Endothelial cell of umbilical vein (primary cell): ENCODE measurements at regions not wholly inside any gene's neighbourhood (a gene's known extent, or its start where the extent isn't known, plus 50 kb on each side); places are given as distances from the start of the nearest gene placed in this dataset.

Source experiments
- BruUV-seq: library from RNA; stranded (reverse); fragments of 400-500 nt; replicated peaks from 2 replicates; lab custom pipeline; 2021; lab: Mats Ljungman, UMichigan
- CTCF ChIA-PET: fragments of 300-600, 350-600 bp; sonication (Branson Sonifier 250); formaldehyde crosslinking; loops from one replicate; lab custom pipeline; 2021; ENCODE audit warnings: antibody characterized with exemption, inconsistent platforms; lab: Charles Lee
- POLR2A ChIA-PET: fragments of 300-600, 350-600 bp; sonication (Branson Sonifier 250); formaldehyde crosslinking; loops from one replicate; lab custom pipeline; 2021; ENCODE audit warnings: antibody characterized with exemption, inconsistent platforms; lab: Charles Lee
- DNase-seq: peaks from one replicate; pipeline ENCODE4 v3.0.0-alpha.2; 2011; ENCODE audit warnings: low read depth, low spot score
- FAIRE-seq: peaks from 2 replicates; lab custom pipeline; 2011; peaks lifted over from hg19 to GRCh38; lab: Jason Lieb, UNC
- H2AFZ ChIP-seq: 2 replicates; pipeline ENCODE4 v1.6.0; 2012; ENCODE audit warnings: low read depth, low read length, control low read depth, inconsistent platforms
- H3K27ac ChIP-seq: 2 replicates; pipeline ENCODE4 v1.5.1; 2011; ENCODE audit warnings: low read depth, mild to moderate bottlenecking, control low read depth, low read length, moderate library complexity; ENCODE audit not compliant: insufficient read depth
- H3K27me3 ChIP-seq, 2 experiments: 2 replicates each; pipeline versions ENCODE4 v1.6.0 to v1.6.1; 2011; ENCODE audit warnings: low read length in 2 of 2, mixed read lengths in 1 of 2; ENCODE audit not compliant: control insufficient read depth in 2 of 2, insufficient read depth in 2 of 2
- H3K36me3 ChIP-seq, 2 experiments: 2 replicates in 1 of 2; 3 replicates in 1 of 2; pipeline ENCODE4 v1.5.1; 2011; ENCODE audit warnings: low read length in 2 of 2, mild to moderate bottlenecking in 1 of 2, moderate library complexity in 1 of 2; ENCODE audit not compliant: control insufficient read depth in 2 of 2, insufficient read depth in 2 of 2; ENCODE audit errors: extremely low read depth in 1 of 2
- H3K4me1 ChIP-seq: 3 replicates; pipeline ENCODE4 v1.5.1; 2011; ENCODE audit warnings: mild to moderate bottlenecking, low read length; ENCODE audit not compliant: control insufficient read depth, insufficient read depth; ENCODE audit errors: extremely low read depth
- H3K4me2 ChIP-seq: 2 replicates; pipeline ENCODE4 v1.6.1; 2011; ENCODE audit warnings: low read length, control low read depth, mixed read lengths; ENCODE audit not compliant: insufficient read depth
- H3K4me3 ChIP-seq, 3 experiments: fragments of 200-600 bp in 1 of 3; sonication (generic), shearing (Covaris generic) in 1 of 3; replicated peaks in 1 of 3; 2 replicates each; pipeline ENCODE4 v1.5.1; 2011 to 2016; ENCODE audit warnings: control low read depth in 3 of 3, low read length in 3 of 3, mild to moderate bottlenecking in 2 of 3, inconsistent platforms in 1 of 3, low read depth in 1 of 3, moderate library complexity in 1 of 3; ENCODE audit not compliant: insufficient read depth in 1 of 3
- H3K79me2 ChIP-seq: 2 replicates; pipeline ENCODE4 v1.6.0; 2012; ENCODE audit warnings: low read length, inconsistent platforms; ENCODE audit not compliant: control insufficient read depth, insufficient read depth
- H3K9ac ChIP-seq: replicated peaks from 2 replicates; pipeline ENCODE3; 2011; ENCODE audit warnings: low read length, control low read depth; ENCODE audit not compliant: insufficient read depth; ENCODE audit errors: extremely low read depth
- H3K9me1 ChIP-seq: replicated peaks from 3 replicates; pipeline ENCODE4 v1.6.0; 2011; ENCODE audit warnings: mild to moderate bottlenecking, low read length; ENCODE audit not compliant: control insufficient read depth, insufficient read depth; ENCODE audit errors: extremely low read depth
- H3K9me3 ChIP-seq: replicated peaks from 2 replicates; pipeline ENCODE4 v1.5.1; 2012; ENCODE audit warnings: low read length, inconsistent platforms; ENCODE audit not compliant: control insufficient read depth, insufficient read depth
- H4K20me1 ChIP-seq: replicated peaks from 2 replicates; pipeline ENCODE3; 2011; ENCODE audit warnings: mild to moderate bottlenecking, low read length; ENCODE audit not compliant: control insufficient read depth, insufficient read depth; ENCODE audit errors: extremely low read depth
- CTCF ChIP-seq, 2 donors: IDR thresholded peaks; 1 replicate in 1 of 2; 2 replicates in 1 of 2; pipeline ENCODE4 v1.5.1; 2011; ENCODE audit warnings: low read length in 2 of 2, mild to moderate bottlenecking in 2 of 2, moderate library complexity in 2 of 2, control low read depth in 1 of 2, inconsistent platforms in 1 of 2, low read depth in 1 of 2; ENCODE audit not compliant: insufficient read depth in 1 of 2; ENCODE audit errors: extremely low read depth in 1 of 2
- EZH2 ChIP-seq: IDR thresholded peaks from 2 replicates; pipeline ENCODE4 v1.6.1; 2012; ENCODE audit warnings: borderline replicate concordance, low read depth, mild to moderate bottlenecking, moderate library complexity, low read length, inconsistent platforms; ENCODE audit not compliant: severe bottlenecking
- FOS ChIP-seq: IDR thresholded peaks from 2 replicates; pipeline ENCODE4 v1.6.1; 2011; ENCODE audit warnings: mild to moderate bottlenecking, low read length, moderate library complexity, borderline replicate concordance; ENCODE audit not compliant: insufficient read depth
- GATA2 ChIP-seq: IDR thresholded peaks from 2 replicates; pipeline ENCODE4 v1.7.0; 2011; ENCODE audit warnings: low read depth, mild to moderate bottlenecking, moderate library complexity, mixed read lengths, low read length; ENCODE audit not compliant: insufficient read length, insufficient read depth
- JUN ChIP-seq: IDR thresholded peaks from 2 replicates; pipeline ENCODE4 v1.6.1; 2011; ENCODE audit warnings: borderline replicate concordance, low read depth; ENCODE audit not compliant: insufficient read length, insufficient read depth
- MYC ChIP-seq: IDR thresholded peaks from one replicate; pipeline ENCODE4 v1.6.1; 2011; ENCODE audit warnings: mild to moderate bottlenecking, low read depth, low read length
- POLR2A ChIP-seq: IDR thresholded peaks from 2 replicates; pipeline ENCODE4 v1.6.1; 2012; ENCODE audit warnings: low read depth, mild to moderate bottlenecking, control low read depth, low read length
- POLR2AphosphoS5 ChIP-seq: IDR thresholded peaks from 2 replicates; pipeline ENCODE4 v1.6.1; 2012; ENCODE audit warnings: low read depth, mild to moderate bottlenecking, control low read depth, low read length, moderate library complexity; ENCODE audit not compliant: insufficient read depth
- dilution Hi-C: fragments of 300-500 bp; cut with MboI; formaldehyde crosslinking; loops from one replicate; pipeline ENCODE4 v1.15.0; 2019; ENCODE audit warnings: low sequenced_read_pairs; ENCODE audit not compliant: extremely low pct_ligation_motif_present
- intact Hi-C: fragments of 100-400 bp; cut with micrococcal nuclease; formaldehyde crosslinking; loops from one replicate; pipeline ENCODE4 v1.10.0; 2022
- TF ChIP-seq, protein P1 (sequence below): IDR thresholded peaks from 2 replicates; pipeline ENCODE4 v1.6.1; 2011; ENCODE audit not compliant: insufficient read depth, insufficient read length

- intact Hi-C loops, result no loop called here
- Histone ChIP-seq H3K9me3 (no peaks in the 10 kb centered on the region), H3K9ac (no peak overlapping the region), H3K4me3 (no peak overlapping the region), H3K36me3 (no peaks in the 10 kb centered on the region), H3K9me1 (no peaks in the 10 kb centered on the region), H3K4me2 (no peak overlapping the region), H4K20me1 (no peaks in the 10 kb centered on the region), H3K27me3 (no peaks in the 10 kb centered on the region), H2AFZ (no peak overlapping the region), H3K4me1 (no peaks in the 10 kb centered on the region), H3K27ac (no peak overlapping the region), H3K79me2 (no peaks in the 10 kb centered on the region)
- FAIRE-seq, result no peak
- ChIA-PET POLR2A (no interaction called here), CTCF (interaction anchor here (0.6 kb wide), 1 partner anchor 543 kb away, joined by 3 read pairs; no protein-coding TSS in a partner anchor)
- TF ChIP-seq MYC (no peak), EZH2 (no peak), FOS (no peak), CTCF (IDR thresholded peaks at IDR 0.05; ENCODE audit: extremely low read depth in 1 of 2, insufficient read depth in 1 of 2, low read depth in 1 of 2, low read length in 2 of 2) (no peak), GATA2 (no peak), JUN (no peak), POLR2AphosphoS5 (no peak), POLR2A (no peak)
- TF ChIP-seq, protein P1, sequence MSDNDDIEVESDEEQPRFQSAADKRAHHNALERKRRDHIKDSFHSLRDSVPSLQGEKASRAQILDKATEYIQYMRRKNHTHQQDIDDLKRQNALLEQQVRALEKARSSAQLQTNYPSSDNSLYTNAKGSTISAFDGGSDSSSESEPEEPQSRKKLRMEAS, result no peak
- no TSS peak for BruUV-seq
- DNase-seq, result no peak
- dilution Hi-C loops, result no loop called here
Measured at GRCh38 chr4:130632731-130633604, 1537.0 kb downstream of the C4orf33 start.
